ENCODE measurements at regions not wholly inside any gene's neighbourhood (a gene's known extent, or its start where the extent isn't known, plus 50 kb on each side); places are given as distances from the start of the nearest gene placed in this dataset.

DNA sequence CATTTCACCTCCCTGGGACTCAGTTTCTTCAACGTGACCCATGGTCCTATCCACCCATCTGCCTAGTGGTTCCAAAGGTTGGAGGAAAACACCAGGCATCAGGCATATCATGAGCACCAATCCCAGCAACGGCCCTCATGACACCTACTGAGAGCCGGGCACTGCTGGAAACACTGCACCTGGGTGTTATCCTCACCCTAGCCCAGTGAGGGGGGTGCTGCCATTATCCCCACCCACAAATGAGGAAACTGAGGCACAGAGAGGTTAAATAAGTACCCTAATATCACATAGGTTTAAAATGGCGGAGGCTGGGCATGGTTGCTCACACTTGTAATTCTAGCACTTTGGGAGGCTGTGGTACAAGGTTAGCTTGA lies 206.9 kb downstream of the MATN1 start:
- no peak for DNase-seq (ENCODE audit: low read depth in 1 of 2, low spot score in 1 of 2)
- TF ChIP-seq JUND (IDR thresholded peaks at IDR 0.05; ENCODE audit: low read depth): no peak
- in situ Hi-C loops (cut with HindIII; ENCODE audit: low pct_unique_long_range_greater_than_20kb, low sequenced_read_pairs): no loop called here

DNA sequence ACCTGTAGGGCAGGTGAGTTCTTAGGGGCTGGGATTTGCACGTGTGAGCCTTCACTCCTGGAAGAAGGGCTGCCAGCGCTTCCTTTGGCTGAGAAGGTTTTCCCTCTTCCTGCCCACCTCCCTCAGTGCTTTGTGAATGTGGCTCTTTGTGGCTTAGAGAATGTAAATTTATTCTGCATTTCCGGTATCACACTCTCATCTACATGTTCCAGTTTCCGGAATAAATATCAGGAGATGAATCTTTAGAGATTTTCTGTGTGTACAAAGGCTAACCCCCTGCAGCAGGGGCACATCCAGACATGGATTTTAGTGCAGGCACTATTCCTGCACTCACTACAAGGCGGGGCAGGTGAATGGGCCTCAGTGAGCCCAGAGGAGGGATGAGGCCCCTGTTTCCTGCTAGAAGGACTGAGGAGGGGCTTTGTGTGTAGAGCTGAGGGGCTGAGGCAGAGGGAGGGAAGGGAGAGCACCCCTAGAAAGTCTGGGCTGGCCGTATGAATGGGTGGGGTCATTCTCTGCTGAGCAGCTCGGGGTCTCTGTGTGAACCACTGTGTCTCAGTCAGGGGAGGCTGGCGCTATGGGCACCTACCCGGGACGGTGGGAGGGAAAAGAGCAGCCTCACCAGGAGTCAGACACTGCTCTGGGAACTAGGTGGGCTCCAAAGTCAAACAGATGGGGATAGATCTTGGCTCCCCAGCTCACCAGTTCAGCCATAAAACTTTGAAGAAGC lies 207.5 kb downstream of the MATN1 start:
- in situ Hi-C loops (cut with HindIII; ENCODE audit: low pct_unique_long_range_greater_than_20kb, low sequenced_read_pairs): no loop called here
- no peak for DNase-seq (ENCODE audit: low read depth in 1 of 2, low spot score in 1 of 2)
- TF ChIP-seq JUND (IDR thresholded peaks at IDR 0.05; ENCODE audit: low read depth): no peak

DNA sequence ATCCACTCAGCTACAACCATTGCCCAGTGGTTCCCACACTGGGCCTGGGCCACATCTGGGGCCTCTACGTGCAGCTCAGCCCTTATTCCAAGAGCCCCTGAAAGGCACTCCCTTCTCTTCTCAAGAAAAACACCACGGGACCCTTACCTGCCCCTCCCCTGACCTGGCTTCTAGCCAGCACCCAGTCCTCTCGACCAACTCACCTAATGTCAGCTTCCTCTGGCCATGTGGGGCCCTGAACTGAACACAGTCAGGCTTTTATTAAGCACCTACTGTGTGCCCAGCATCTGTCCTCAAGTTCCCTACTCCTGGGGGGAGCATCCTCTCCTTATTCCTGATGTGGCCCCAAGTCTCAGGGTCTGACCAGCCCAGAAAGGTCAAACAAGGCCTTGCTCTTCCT lies 208.4 kb downstream of the MATN1 start:
- no peak for TF ChIP-seq JUND (IDR thresholded peaks at IDR 0.05; ENCODE audit: low read depth)
- in situ Hi-C loops (cut with HindIII; ENCODE audit: low pct_unique_long_range_greater_than_20kb, low sequenced_read_pairs): no loop called here
- DNase-seq (ENCODE audit: low read depth in 1 of 2, low spot score in 1 of 2): no peak

DNA sequence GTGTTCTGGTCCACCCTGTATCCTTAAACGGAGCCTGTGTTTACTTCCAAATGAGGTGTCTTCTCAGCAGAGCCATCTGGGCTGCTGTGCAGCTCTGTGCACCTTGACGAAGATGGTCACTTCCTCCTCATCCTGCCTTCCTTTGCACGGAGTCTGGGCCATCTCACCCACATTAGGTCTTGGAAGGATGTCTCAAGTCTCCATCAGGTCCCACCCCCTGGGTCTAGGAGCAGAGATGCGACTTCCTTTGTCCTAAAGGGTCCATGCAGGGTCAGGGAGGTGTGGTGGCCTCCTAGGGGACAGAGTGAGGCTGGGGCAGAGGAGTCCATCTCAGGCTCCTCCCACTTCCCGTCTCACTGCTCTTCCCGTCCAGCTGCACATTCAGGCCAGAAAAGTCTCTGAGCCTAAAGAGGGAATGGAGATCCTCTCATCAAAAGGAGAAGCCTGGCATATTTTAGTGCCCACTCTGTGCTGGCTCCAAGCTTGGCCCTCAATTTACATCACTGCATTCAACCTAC lies 209.2 kb downstream of the MATN1 start:
- TF ChIP-seq JUND (IDR thresholded peaks at IDR 0.05; ENCODE audit: low read depth): no peak
- DNase-seq (ENCODE audit: low read depth in 1 of 2, low spot score in 1 of 2): no peak
- in situ Hi-C loops (cut with HindIII; ENCODE audit: low pct_unique_long_range_greater_than_20kb, low sequenced_read_pairs): no loop called here

DNA sequence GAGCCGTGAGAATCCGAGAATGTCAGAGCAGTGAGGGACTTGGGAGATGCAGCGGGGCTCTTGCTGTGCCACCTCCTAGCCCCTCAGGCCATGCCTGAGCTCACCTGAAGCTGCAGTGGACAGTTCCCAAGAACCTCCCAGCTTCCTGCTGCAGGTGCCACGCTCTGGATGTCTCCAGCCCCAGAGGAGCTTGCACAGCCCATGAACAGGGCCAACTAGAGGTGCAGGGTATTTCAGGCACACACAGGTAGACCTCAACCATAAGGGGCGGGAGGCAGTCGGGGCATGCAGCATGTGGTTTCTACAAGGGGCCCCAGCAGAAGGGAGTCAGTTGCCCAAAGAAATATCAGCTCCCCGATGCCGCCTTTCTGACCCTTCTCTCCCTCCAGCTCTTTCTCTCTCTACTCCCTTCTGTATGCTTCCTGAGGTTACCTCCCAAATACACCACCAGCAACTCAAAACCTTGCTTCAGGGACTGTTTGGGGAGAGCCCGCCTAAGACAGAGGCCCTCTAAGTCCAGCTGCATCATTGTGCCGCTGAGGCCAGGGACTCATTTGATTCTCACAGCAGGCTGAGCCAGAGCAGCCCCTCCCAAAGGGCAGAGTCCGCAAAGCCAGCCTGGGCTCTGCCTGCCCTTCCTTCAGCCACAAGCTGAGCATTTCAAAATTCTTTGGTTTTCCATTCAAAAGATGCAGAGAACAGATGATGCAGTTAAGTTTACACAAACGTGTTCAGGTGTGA lies 209.8 kb downstream of the MATN1 start:
- in situ Hi-C loops (cut with HindIII; ENCODE audit: low pct_unique_long_range_greater_than_20kb, low sequenced_read_pairs): no loop called here
- DNase-seq (ENCODE audit: low read depth in 1 of 2, low spot score in 1 of 2): no peak
- no peak for TF ChIP-seq JUND (IDR thresholded peaks at IDR 0.05; ENCODE audit: low read depth)

DNA sequence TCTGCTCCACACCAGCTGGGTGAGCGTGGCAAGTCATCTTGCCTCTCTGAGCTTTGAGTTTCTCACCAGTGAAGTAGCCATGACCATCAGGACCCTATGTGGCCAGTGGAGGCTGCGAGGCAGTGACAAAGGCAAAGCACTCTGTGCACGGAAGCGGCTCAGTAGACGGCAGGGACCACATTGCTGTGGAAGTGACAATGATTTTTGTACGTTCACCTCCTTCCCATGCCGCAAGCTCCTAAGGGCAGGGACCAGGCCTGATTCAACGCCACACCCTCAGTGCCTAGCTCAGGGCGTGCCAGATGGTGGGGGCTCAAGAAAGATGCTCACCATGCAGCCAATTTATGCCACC lies 210.5 kb downstream of the MATN1 start:
- in situ Hi-C loops (cut with HindIII; ENCODE audit: low pct_unique_long_range_greater_than_20kb, low sequenced_read_pairs): no loop called here
- no peak for DNase-seq (ENCODE audit: low read depth in 1 of 2, low spot score in 1 of 2)
- no peak for TF ChIP-seq JUND (IDR thresholded peaks at IDR 0.05; ENCODE audit: low read depth)

DNA sequence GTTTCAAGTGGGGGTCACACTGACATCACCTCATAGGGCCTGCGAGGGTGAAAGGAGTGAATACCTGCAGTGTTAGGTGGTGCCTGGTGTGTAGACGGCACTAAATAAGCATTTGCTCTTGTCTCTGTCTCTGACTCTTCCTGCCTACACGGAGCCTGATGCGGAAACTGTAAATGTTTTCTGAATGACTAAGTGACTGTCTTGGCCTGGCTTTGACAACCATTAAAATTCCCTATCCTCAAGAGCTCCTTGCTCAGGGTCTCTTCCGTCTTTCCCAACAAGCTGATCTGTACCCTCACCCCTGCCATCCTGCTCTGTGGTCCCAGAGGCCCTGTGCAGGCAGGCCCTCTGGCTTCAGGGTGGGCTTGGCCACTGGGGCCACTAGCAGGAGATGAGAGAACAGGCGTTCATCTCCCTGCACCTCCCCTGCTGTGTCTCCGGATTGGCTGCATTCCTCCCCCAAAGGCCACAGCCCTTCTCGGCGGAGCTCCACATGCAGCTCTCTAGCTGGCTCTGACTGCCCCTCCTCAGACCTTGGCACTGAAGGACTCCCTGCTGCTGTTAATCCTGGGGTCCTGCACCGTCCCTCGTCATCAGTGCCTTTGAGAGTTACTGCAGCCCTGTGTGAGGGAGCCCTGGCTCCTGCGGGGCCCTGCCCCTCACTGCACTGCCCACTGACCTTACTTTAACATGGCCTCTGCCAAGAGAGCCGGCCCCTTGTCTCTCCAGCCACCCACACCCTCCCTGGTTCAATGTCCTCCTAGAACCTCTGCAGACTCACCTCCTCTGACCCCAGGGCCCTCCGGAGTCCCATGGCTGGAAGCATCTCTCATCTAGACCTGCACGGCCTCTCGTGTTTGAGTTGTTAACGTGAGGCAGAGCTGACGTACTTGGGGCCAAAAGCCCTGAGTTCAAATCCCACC lies 211.1 kb downstream of the MATN1 start:
- TF ChIP-seq JUND (IDR thresholded peaks at IDR 0.05; ENCODE audit: low read depth): no peak
- DNase-seq (ENCODE audit: low read depth in 1 of 2, low spot score in 1 of 2): no peak
- in situ Hi-C loops (cut with HindIII; ENCODE audit: low pct_unique_long_range_greater_than_20kb, low sequenced_read_pairs): no loop called here

DNA sequence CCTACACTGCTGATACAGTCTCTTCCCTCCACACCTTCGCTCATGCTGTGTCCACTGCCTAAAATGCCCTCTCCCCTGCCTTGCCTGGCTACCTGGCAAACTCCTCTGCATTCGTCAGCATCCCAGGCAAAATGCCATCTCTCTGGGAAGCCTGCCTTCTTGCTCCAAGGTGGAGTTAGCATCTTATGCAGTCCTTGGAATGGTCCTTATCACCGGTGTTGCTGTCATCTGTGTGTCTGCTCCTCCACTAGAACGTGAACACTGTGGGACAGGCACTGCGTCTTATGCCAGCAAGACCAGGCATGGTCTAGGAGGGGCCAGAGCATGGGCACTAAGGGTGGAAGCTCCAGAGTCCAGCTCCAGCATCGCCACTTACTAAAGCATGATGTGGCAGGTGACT lies 211.8 kb downstream of the MATN1 start:
- in situ Hi-C loops (cut with HindIII; ENCODE audit: low pct_unique_long_range_greater_than_20kb, low sequenced_read_pairs): no loop called here
- no peak for TF ChIP-seq JUND (IDR thresholded peaks at IDR 0.05; ENCODE audit: low read depth)
- no peak for DNase-seq (ENCODE audit: low read depth in 1 of 2, low spot score in 1 of 2)

DNA sequence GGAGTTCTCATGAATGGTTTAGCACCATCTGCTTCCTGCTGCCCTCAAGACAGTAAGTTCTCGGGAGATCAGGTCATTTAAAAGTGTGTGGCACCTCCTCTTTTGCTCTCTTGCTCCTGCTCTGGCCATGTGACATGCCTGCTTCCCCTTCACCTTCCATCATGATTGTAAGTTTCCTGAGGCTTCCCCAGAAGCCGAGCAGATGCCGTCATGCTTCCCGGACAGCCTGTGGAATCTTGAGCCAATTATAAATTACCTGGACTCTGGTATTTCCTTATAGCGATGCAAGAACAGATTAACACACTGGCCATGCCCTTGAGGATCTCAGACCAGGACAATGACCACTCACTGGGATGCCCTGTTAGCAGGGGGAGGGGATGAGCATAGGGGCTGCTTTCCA lies 212.3 kb downstream of the MATN1 start:
- no peak for DNase-seq (ENCODE audit: low read depth in 1 of 2, low spot score in 1 of 2)
- in situ Hi-C loops (cut with HindIII; ENCODE audit: low pct_unique_long_range_greater_than_20kb, low sequenced_read_pairs): no loop called here
- no peak for TF ChIP-seq JUND (IDR thresholded peaks at IDR 0.05; ENCODE audit: low read depth)

DNA sequence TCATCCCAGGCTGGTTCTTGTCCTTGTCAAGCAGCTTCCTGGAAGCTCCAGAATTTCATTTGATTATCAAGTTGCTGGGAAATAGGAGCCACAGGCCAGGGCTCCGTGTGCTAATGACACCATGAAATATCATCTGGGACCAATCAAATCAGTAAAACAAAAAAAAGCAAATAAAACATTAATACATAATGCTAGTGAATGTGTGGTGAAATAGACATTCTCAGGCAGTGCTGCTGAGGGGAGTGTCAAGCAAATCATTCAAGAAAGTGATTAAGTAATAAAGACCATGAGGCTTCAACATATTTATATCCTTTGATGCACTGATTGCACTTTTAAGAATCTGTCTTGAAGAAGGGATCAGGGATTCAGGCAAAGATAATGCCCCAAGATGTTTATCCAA lies 213.7 kb downstream of the MATN1 start:
- TF ChIP-seq JUND (IDR thresholded peaks at IDR 0.05; ENCODE audit: low read depth): no peak
- in situ Hi-C loops (cut with HindIII; ENCODE audit: low pct_unique_long_range_greater_than_20kb, low sequenced_read_pairs): no loop called here
- DNase-seq (ENCODE audit: low read depth in 1 of 2, low spot score in 1 of 2): no peak

DNA sequence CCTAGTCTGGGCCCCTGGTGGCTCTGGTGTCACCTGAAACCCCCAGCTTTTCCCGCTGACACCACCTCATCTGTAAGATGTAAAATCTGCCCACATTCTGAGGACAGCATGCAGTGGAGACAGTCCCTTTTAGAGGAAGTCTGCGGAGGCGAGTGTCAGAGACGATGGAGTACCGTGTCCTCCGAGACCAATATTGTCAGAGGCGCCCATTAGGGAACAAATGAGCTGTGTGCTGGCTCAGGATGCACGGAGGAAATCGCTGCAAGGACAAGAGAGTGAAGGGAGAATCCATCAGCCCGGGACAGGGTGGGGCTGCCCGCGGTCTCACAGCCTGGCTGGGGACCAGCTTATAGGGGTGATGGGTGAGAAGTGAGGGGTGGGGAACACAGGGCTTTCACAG lies 214.8 kb downstream of the MATN1 start:
- no peak for TF ChIP-seq JUND (IDR thresholded peaks at IDR 0.05; ENCODE audit: low read depth)
- no peak for DNase-seq (ENCODE audit: low read depth in 1 of 2, low spot score in 1 of 2)
- in situ Hi-C loops (cut with HindIII; ENCODE audit: low pct_unique_long_range_greater_than_20kb, low sequenced_read_pairs): no loop called here

DNA sequence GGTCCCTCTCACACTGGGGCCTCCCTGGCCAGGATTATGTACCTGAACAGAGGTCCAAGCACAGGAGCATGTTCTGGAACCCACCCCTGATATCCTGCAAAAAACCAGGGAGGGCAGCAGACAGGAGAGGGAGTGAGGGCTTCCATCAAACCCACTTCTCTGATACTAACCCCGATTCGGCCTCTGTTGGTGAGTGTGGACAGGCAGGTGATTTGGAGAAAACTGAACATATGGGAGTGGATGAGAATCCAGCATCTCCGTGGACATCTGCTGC lies 215.3 kb downstream of the MATN1 start:
- in situ Hi-C loops (cut with HindIII; ENCODE audit: low pct_unique_long_range_greater_than_20kb, low sequenced_read_pairs): no loop called here
- no peak for DNase-seq (ENCODE audit: low read depth in 1 of 2, low spot score in 1 of 2)
- no peak for TF ChIP-seq JUND (IDR thresholded peaks at IDR 0.05; ENCODE audit: low read depth)

Data from T47D (cell line).